ENCODE measurements at regions not wholly inside any gene's neighbourhood (a gene's known extent, or its start where the extent isn't known, plus 50 kb on each side); places are given as distances from the start of the nearest gene placed in this dataset.

- peak; percentile 90 for TF ChIP-seq CTCF (IDR thresholded peaks at IDR 0.05; ENCODE audit: insufficient read depth, low read length)
- H3K4me3 ChIP-seq (ENCODE audit: low read depth, low read length), result no peak overlapping the region
- peak; percentile 86 for DNase-seq (ENCODE audit: low read depth)
Measured at GRCh38 chr3:132253262-132253878, 63.8 kb upstream of the ACP3 start.

- no peak for TF ChIP-seq CTCF (IDR thresholded peaks at IDR 0.05; ENCODE audit: insufficient read depth, low read length)
- no peak for DNase-seq (ENCODE audit: low read depth)
- no peak overlapping the region for H3K4me3 ChIP-seq (ENCODE audit: low read depth, low read length)
Measured at GRCh38 chr3:132254076-132254755, 63.0 kb upstream of the ACP3 start.

- H3K4me3 ChIP-seq (ENCODE audit: low read depth, low read length), result no peak overlapping the region
- TF ChIP-seq CTCF (IDR thresholded peaks at IDR 0.05; ENCODE audit: insufficient read depth, low read length), result no peak
Measured at GRCh38 chr3:132255041-132255745, 62.0 kb upstream of the ACP3 start.

GRCh38 chr3:132256989-132257388, 60.2 kb upstream of the ACP3 start:
- DNase-seq (ENCODE audit: low read depth), result peak; percentile 62
- peak; percentile 49 for TF ChIP-seq CTCF (IDR thresholded peaks at IDR 0.05; ENCODE audit: insufficient read depth, low read length)
- no peak overlapping the region for H3K4me3 ChIP-seq (ENCODE audit: low read depth, low read length)

More at GRCh38 chr3:132255041-132255745, 62.0 kb upstream of the ACP3 start:
- peak; percentile 85 for DNase-seq (ENCODE audit: low read depth)

GRCh38 chr3:132261506-132261905, 55.7 kb upstream of the ACP3 start:
- no peak overlapping the region for H3K4me3 ChIP-seq (ENCODE audit: low read depth, low read length)
- TF ChIP-seq CTCF (IDR thresholded peaks at IDR 0.05; ENCODE audit: insufficient read depth, low read length), result no peak
- DNase-seq (ENCODE audit: low read depth), result no peak

- no peak overlapping the region for H3K4me3 ChIP-seq (ENCODE audit: low read depth, low read length)
- TF ChIP-seq CTCF (IDR thresholded peaks at IDR 0.05; ENCODE audit: insufficient read depth, low read length), result no peak
- DNase-seq (ENCODE audit: low read depth), result no peak
Measured at GRCh38 chr3:132262305-132262704, 54.9 kb upstream of the ACP3 start.

Data from fibroblast of the aortic adventitia (primary cell).